H9 (cell line): ENCODE measurements at regions not wholly inside any gene's neighbourhood (a gene's known extent, or its start where the extent isn't known, plus 50 kb on each side); places are given as distances from the start of the nearest gene placed in this dataset.

Experiments used
- DNase-seq: peaks from one replicate; pipeline ENCODE4 v3.0.0-alpha.2; 2017
- H2AFZ ChIP-seq: one replicate; pipeline ENCODE4 v1.6.1; 2013; ENCODE audit warnings: mild to moderate bottlenecking, low read length, control low read depth, moderate library complexity
- H2AK5ac ChIP-seq: 2 replicates; pipeline ENCODE4 v1.6.1; 2013; ENCODE audit warnings: low read length, control low read depth, mixed read lengths; ENCODE audit not compliant: insufficient read length
- H2BK120ac ChIP-seq: one replicate; pipeline ENCODE4 v1.6.1; 2013; ENCODE audit warnings: low read depth, mild to moderate bottlenecking, low read length, control low read depth, inconsistent platforms; ENCODE audit not compliant: poor library complexity, severe bottlenecking
- H2BK12ac ChIP-seq: 2 replicates; pipeline ENCODE4 v1.6.1; 2013; ENCODE audit warnings: low read length, control low read depth, mixed read lengths, low read depth; ENCODE audit not compliant: insufficient read length
- H2BK15ac ChIP-seq: 2 replicates; pipeline ENCODE4 v1.6.1; 2013; ENCODE audit warnings: low read depth, low read length, control low read depth
- H2BK20ac ChIP-seq: one replicate; pipeline ENCODE4 v1.6.1; 2013; ENCODE audit warnings: low read depth, mild to moderate bottlenecking, low read length, control low read depth, inconsistent platforms; ENCODE audit not compliant: poor library complexity, severe bottlenecking
- H2BK5ac ChIP-seq: 2 replicates; pipeline ENCODE4 v1.6.1; 2013; ENCODE audit warnings: low read length, control low read depth, mixed read lengths; ENCODE audit not compliant: insufficient read length
- H3K14ac ChIP-seq: 2 replicates; pipeline ENCODE4 v1.6.1; 2013; ENCODE audit warnings: low read length, control low read depth; ENCODE audit not compliant: insufficient read depth
- H3K18ac ChIP-seq: 2 replicates; pipeline ENCODE4 v1.6.1; 2013; ENCODE audit warnings: low read depth, mild to moderate bottlenecking, mixed read lengths, low read length, control low read depth; ENCODE audit not compliant: insufficient read length
- H3K23ac ChIP-seq: 2 replicates; pipeline ENCODE4 v1.6.1; 2013; ENCODE audit warnings: low read length, control low read depth, mixed read lengths, low read depth; ENCODE audit not compliant: insufficient read length
- H3K23me2 ChIP-seq: 2 replicates; pipeline ENCODE4 v1.6.1; 2013; ENCODE audit warnings: low read depth, mild to moderate bottlenecking, mixed read lengths, low read length, control low read depth; ENCODE audit not compliant: insufficient read length, poor library complexity, severe bottlenecking
- H3K27ac ChIP-seq: 2 replicates; pipeline ENCODE4 v1.5.1; 2013; ENCODE audit warnings: low read length, control low read depth, mixed read lengths, low read depth; ENCODE audit not compliant: insufficient read length
- H3K27me3 ChIP-seq: 2 replicates; pipeline ENCODE4 v1.6.1; 2013; ENCODE audit warnings: low read length, control low read depth, inconsistent platforms; ENCODE audit not compliant: insufficient read depth
- H3K4ac ChIP-seq: 2 replicates; pipeline ENCODE4 v1.6.1; 2013; ENCODE audit warnings: low read depth, mild to moderate bottlenecking, control low read depth, inconsistent platforms, low read length, moderate library complexity
- H3K4me1 ChIP-seq: 2 replicates; pipeline ENCODE4 v1.6.1; 2013; ENCODE audit warnings: low read length, control low read depth, inconsistent platforms; ENCODE audit not compliant: insufficient read depth
- H3K4me2 ChIP-seq: 2 replicates; pipeline ENCODE4 v1.6.1; 2013; ENCODE audit warnings: low read length, control low read depth, mixed read lengths; ENCODE audit not compliant: insufficient read length, insufficient read depth
- H3K56ac ChIP-seq: 2 replicates; pipeline ENCODE4 v1.6.1; 2013; ENCODE audit warnings: low read depth, mild to moderate bottlenecking, mixed read lengths, low read length, control low read depth; ENCODE audit not compliant: insufficient read length
- H3K79me1 ChIP-seq: 2 replicates; pipeline ENCODE4 v1.6.1; 2013; ENCODE audit warnings: low read depth, mild to moderate bottlenecking, moderate library complexity, low read length, control low read depth, inconsistent platforms; ENCODE audit not compliant: insufficient read depth, poor library complexity, severe bottlenecking
- H3K79me2 ChIP-seq: 2 replicates; pipeline ENCODE4 v1.6.1; 2013; ENCODE audit warnings: low read length, control low read depth, inconsistent platforms; ENCODE audit not compliant: insufficient read depth
- H3K9ac ChIP-seq: 2 replicates; pipeline ENCODE4 v1.6.1; 2013; ENCODE audit warnings: low read length, control low read depth, mixed read lengths; ENCODE audit not compliant: insufficient read length; ENCODE audit errors: extremely low read depth
- H3K9me3 ChIP-seq: one replicate; pipeline ENCODE4 v1.6.1; 2013; ENCODE audit warnings: low read depth, low read length, inconsistent platforms; ENCODE audit not compliant: control insufficient read depth
- H3T11ph ChIP-seq: one replicate; pipeline ENCODE4 v1.6.1; 2013; ENCODE audit warnings: mild to moderate bottlenecking, low read length, control low read depth, inconsistent platforms
- H4K20me1 ChIP-seq: one replicate; pipeline ENCODE4 v1.6.1; 2013; ENCODE audit not compliant: control insufficient read depth, insufficient read length, insufficient read depth
- H4K5ac ChIP-seq: 2 replicates; pipeline ENCODE4 v1.6.1; 2013; ENCODE audit warnings: low read depth, mild to moderate bottlenecking, mixed read lengths, low read length, control low read depth; ENCODE audit not compliant: insufficient read length
- H4K8ac ChIP-seq: replicated peaks from 2 replicates; pipeline ENCODE4 v1.6.1; 2013; ENCODE audit warnings: low read length, control low read depth, mixed read lengths, low read depth; ENCODE audit not compliant: insufficient read length
- H4K91ac ChIP-seq: 2 replicates; pipeline ENCODE4 v1.6.1; 2013; ENCODE audit warnings: low read depth, mild to moderate bottlenecking, moderate library complexity, mixed read lengths, low read length, control low read depth; ENCODE audit not compliant: insufficient read length
- H3K27ac Mint-ChIP-seq, 3 experiments: 2 replicates in 2 of 3; 3 replicates in 1 of 3; pipeline ENCODE4 v1.8.0; 2020 to 2021; ENCODE audit warnings: mixed read lengths in 3 of 3, mild to moderate bottlenecking in 1 of 3, moderate library complexity in 1 of 3
- H3K27me3 Mint-ChIP-seq: 2 replicates; pipeline ENCODE4 v1.8.0; 2021; ENCODE audit warnings: low read depth, mild to moderate bottlenecking, moderate library complexity, mixed read lengths
- H3K36me3 Mint-ChIP-seq, 3 experiments: 2 replicates in 2 of 3; 3 replicates in 1 of 3; pipeline ENCODE4 v1.8.0; 2020 to 2021; ENCODE audit warnings: low read depth in 3 of 3, mixed read lengths in 3 of 3; ENCODE audit not compliant: insufficient read depth in 1 of 3
- H3K4me1 Mint-ChIP-seq, 2 experiments: 2 replicates each; pipeline ENCODE4 v1.8.0; 2020; ENCODE audit warnings: mixed read lengths in 2 of 2
- H3K4me3 Mint-ChIP-seq, 2 experiments: 2 replicates in 1 of 2; 3 replicates in 1 of 2; pipeline ENCODE4 v1.8.0; 2020 to 2021; ENCODE audit warnings: mild to moderate bottlenecking in 2 of 2, mixed read lengths in 2 of 2, moderate library complexity in 1 of 2
- H3K9me3 Mint-ChIP-seq, 2 experiments: 2 replicates in 1 of 2; 3 replicates in 1 of 2; pipeline ENCODE4 v1.8.0; 2020; ENCODE audit warnings: mild to moderate bottlenecking in 2 of 2, mixed read lengths in 2 of 2, moderate library complexity in 1 of 2
- CTCF ChIP-seq: fragments of 200-600 bp; sonication (generic); conservative IDR thresholded peaks from 3 replicates; pipeline ENCODE4 v1.8.0; 2021; ENCODE audit warnings: antibody characterized with exemption, mild to moderate bottlenecking
- WGBS: extraction: QIAGEN DNeasy Blood & Tissue Kit; methylation state at CpG from one replicate; pipeline ENCODE4 v1.1.7; 2013; ENCODE audit warnings: missing lambda C conversion rate, low lambda C conversion rate, mixed read lengths; ENCODE audit not compliant: insufficient read length; ENCODE audit errors: extremely low coverage; 5-methylcytosine and 5-hydroxymethylcytosine counted together

GRCh38 chrX:40391662-40392061, 189.1 kb upstream of the ATP6AP2 start:
- peaks cover 63 to 67% of the 10 kb centered on the region in 2 experiments for H3K9me3 Mint-ChIP-seq
- no CpG with 5 or more reads among the region's 3 CpGs for WGBS
- H3K4me1 Mint-ChIP-seq, result peaks cover 0 to 2% of the 10 kb centered on the region in 2 experiments; a peak in 1 of 4 replicates

More at GRCh38 chrX:40391662-40392061, 189.1 kb upstream of the ATP6AP2 start:
- Histone ChIP-seq H4K91ac (no peak overlapping the region), H3K27me3 (no peaks in the 10 kb centered on the region), H3K23me2 (no peaks in the 10 kb centered on the region), H2BK15ac (no peak overlapping the region), H3K9me3 (no peaks in the 10 kb centered on the region), H2BK12ac (no peak overlapping the region), H3K4me2 (no peak overlapping the region), H3K56ac (no peak overlapping the region), H3K4me1 (no peaks in the 10 kb centered on the region), H2AK5ac (no peak overlapping the region), H2AFZ (no peak overlapping the region), H3K4ac (no peak overlapping the region), H4K20me1 (no peaks in the 10 kb centered on the region), H3K18ac (no peak overlapping the region), H3K14ac (no peak overlapping the region), H3K23ac (no peak overlapping the region), H3K9ac (no peak overlapping the region), H4K8ac (no peak overlapping the region), H3K79me2 (no peaks in the 10 kb centered on the region), H2BK20ac (no peak overlapping the region), H2BK5ac (no peak overlapping the region), H3K79me1 (no peaks in the 10 kb centered on the region), H2BK120ac (no peak overlapping the region), H3T11ph (no peak overlapping the region), H3K27ac (no peak overlapping the region), H4K5ac (no peak overlapping the region)
- Mint-ChIP-seq H3K36me3 (peaks cover 0 to 2% (median 0%) of the 10 kb centered on the region in 3 experiments; a peak in 1 of 7 replicates), H3K4me3 (no peak overlapping the region), H3K27ac (no peak overlapping the region), H3K27me3 (peaks cover 1% of the 10 kb centered on the region; the same call in 1 of the 2 replicates)
- TF ChIP-seq CTCF, result no peak
- DNase-seq, result no peak
